IMR-90 (cell line): ENCODE measurements at regions not wholly inside any gene's neighbourhood (a gene's known extent, or its start where the extent isn't known, plus 50 kb on each side); places are given as distances from the start of the nearest gene placed in this dataset.

Experiments
- ATAC-seq: fragments of 200-7000 bp; cut with Tn5 transposase; 2 replicates; pipeline ENCODE4 v1.9.1; 2020; ENCODE audit warnings: low read depth, mild to moderate bottlenecking, moderate library complexity
- BruUV-seq: library from RNA; stranded (reverse); fragments of 400-500 nt; replicated peaks from 2 replicates; lab custom pipeline; 2021; lab: Mats Ljungman, UMichigan
- CTCF ChIA-PET: fragments of 300-600 bp; formaldehyde crosslinking; extraction: SDS; loops from one replicate; lab custom pipeline; 2021; ENCODE audit warnings: antibody characterized with exemption; lab: Yijun Ruan, JAX
- POLR2A ChIA-PET: fragments of 300-600 bp; sonication (Branson Sonifier 250); formaldehyde crosslinking; loops from one replicate; lab custom pipeline; 2022; ENCODE audit warnings: antibody characterized with exemption; ENCODE audit not compliant: unreplicated experiment; lab: Charles Lee
- DNase-seq: peaks from one replicate; pipeline ENCODE4 v3.0.0; 2013
- H2AFZ ChIP-seq: replicated peaks from 2 replicates; pipeline ENCODE3; 2013; ENCODE audit warnings: low read length, mild to moderate bottlenecking; ENCODE audit not compliant: poor library complexity
- H2AK5ac ChIP-seq: 2 replicates; pipeline ENCODE4 v1.6.1; 2013; ENCODE audit warnings: low read depth, low read length, inconsistent platforms
- H2AK9ac ChIP-seq: replicated peaks from 2 replicates; pipeline ENCODE3; 2013; ENCODE audit warnings: mild to moderate bottlenecking, low read depth, low read length, moderate library complexity; ENCODE audit not compliant: poor library complexity
- H2BK120ac ChIP-seq: 2 replicates; pipeline ENCODE4 v1.6.1; 2013; ENCODE audit warnings: low read depth, low read length, inconsistent platforms
- H2BK15ac ChIP-seq: 3 replicates; pipeline ENCODE4 v1.6.1; 2013; ENCODE audit warnings: low read depth, low read length, inconsistent platforms
- H2BK20ac ChIP-seq: 2 replicates; pipeline ENCODE4 v1.6.1; 2013; ENCODE audit warnings: low read depth, mild to moderate bottlenecking, inconsistent platforms, low read length, moderate library complexity
- H2BK5ac ChIP-seq: 2 replicates; pipeline ENCODE4 v1.6.1; 2013; ENCODE audit warnings: mild to moderate bottlenecking, low read depth, low read length, inconsistent platforms; ENCODE audit not compliant: poor library complexity, severe bottlenecking
- H3K14ac ChIP-seq: replicated peaks from 2 replicates; pipeline ENCODE4 v1.6.1; 2013; ENCODE audit warnings: low read depth, low read length, inconsistent platforms
- H3K18ac ChIP-seq: 2 replicates; pipeline ENCODE4 v1.6.1; 2013; ENCODE audit warnings: low read depth, low read length, control low read depth
- H3K23ac ChIP-seq: 2 replicates; pipeline ENCODE4 v1.6.1; 2013; ENCODE audit warnings: low read depth, low read length, inconsistent platforms
- H3K27ac ChIP-seq: 2 replicates; pipeline ENCODE4 v1.5.1; 2013; ENCODE audit warnings: mild to moderate bottlenecking, control low read depth, low read length; ENCODE audit not compliant: insufficient read depth
- H3K27me3 ChIP-seq: 2 replicates; pipeline ENCODE4 v1.6.1; 2013; ENCODE audit warnings: low read length; ENCODE audit not compliant: control insufficient read depth, insufficient read depth
- H3K36me3 ChIP-seq: 2 replicates; pipeline ENCODE4 v1.6.1; 2013; ENCODE audit warnings: low read length, mixed read lengths; ENCODE audit not compliant: control insufficient read depth, insufficient read depth
- H3K4ac ChIP-seq: 2 replicates; pipeline ENCODE4 v1.6.1; 2013; ENCODE audit warnings: low read depth, low read length, inconsistent platforms
- H3K4me1 ChIP-seq: 2 replicates; pipeline ENCODE4 v1.6.1; 2013; ENCODE audit warnings: low read length, mixed read lengths; ENCODE audit not compliant: control insufficient read depth, insufficient read depth
- H3K4me2 ChIP-seq: 2 replicates; pipeline ENCODE4 v1.6.1; 2013; ENCODE audit warnings: low read depth, mild to moderate bottlenecking, control low read depth, low read length, moderate library complexity
- H3K4me3 ChIP-seq: 2 replicates; pipeline ENCODE4 v1.5.1; 2013; ENCODE audit warnings: low read depth, mild to moderate bottlenecking, control low read depth, low read length, moderate library complexity; ENCODE audit not compliant: insufficient read depth
- H3K56ac ChIP-seq: 2 replicates; pipeline ENCODE4 v1.6.1; 2013; ENCODE audit warnings: low read length, inconsistent platforms; ENCODE audit not compliant: insufficient read depth; ENCODE audit errors: extremely low read depth
- H3K79me1 ChIP-seq, 2 experiments: 2 replicates each; pipeline ENCODE4 v1.6.1; 2013; ENCODE audit warnings: low read length in 2 of 2, inconsistent platforms in 1 of 2, low read depth in 1 of 2
- H3K9ac ChIP-seq: 2 replicates; pipeline ENCODE4 v1.6.1; 2013; ENCODE audit warnings: low read depth, low read length, control low read depth
- H3K9me1 ChIP-seq: 2 replicates; pipeline ENCODE4 v1.6.1; 2013; ENCODE audit warnings: low read length, inconsistent platforms; ENCODE audit not compliant: insufficient read depth
- H3K9me3 ChIP-seq: 2 replicates; pipeline ENCODE4 v1.6.1; 2013; ENCODE audit warnings: low read length; ENCODE audit not compliant: control insufficient read depth, insufficient read depth
- H4K20me1 ChIP-seq: 2 replicates; pipeline ENCODE4 v1.6.1; 2013; ENCODE audit warnings: low read length, inconsistent platforms; ENCODE audit not compliant: insufficient read depth
- H4K5ac ChIP-seq: 2 replicates; pipeline ENCODE4 v1.6.1; 2013; ENCODE audit warnings: mild to moderate bottlenecking, low read depth, low read length, control low read depth
- H4K8ac ChIP-seq, 2 experiments: 2 replicates each; pipeline ENCODE4 v1.6.1; 2013; ENCODE audit warnings: low read depth in 2 of 2, low read length in 2 of 2, control low read depth in 1 of 2, inconsistent platforms in 1 of 2
- H4K91ac ChIP-seq: 2 replicates; pipeline ENCODE4 v1.6.1; 2013; ENCODE audit warnings: low read depth, low read length, inconsistent platforms; ENCODE audit not compliant: insufficient read depth
- CEBPB ChIP-seq: IDR thresholded peaks from 2 replicates; pipeline ENCODE4 v1.6.1; 2012; ENCODE audit warnings: low read depth, low read length, improper control_type of control experiment
- MAFK ChIP-seq: IDR thresholded peaks from 2 replicates; pipeline ENCODE4 v1.6.1; 2012; ENCODE audit warnings: low read depth, low read length, improper control_type of control experiment
- MAZ ChIP-seq: IDR thresholded peaks from 2 replicates; pipeline ENCODE4 v1.6.1; 2012; ENCODE audit warnings: low read depth, mild to moderate bottlenecking, low read length, improper control_type of control experiment, moderate library complexity, borderline replicate concordance
- SMC3 ChIP-seq: fragments of 150-350 bp; IDR thresholded peaks from 2 replicates; pipeline ENCODE4 v1.6.1; 2016; ENCODE audit warnings: low read depth, mild to moderate bottlenecking, antibody characterized with exemption, low read length, moderate library complexity
- WGBS, 2 experiments: methylation state at CpG; one replicate each; pipeline versions ENCODE4 v1.1.5 to v1.1.7; 2013; ENCODE audit warnings: missing lambda C conversion rate in 2 of 2; ENCODE audit not compliant: insufficient read length in 1 of 2; ENCODE audit errors: extremely low coverage in 2 of 2; 5-methylcytosine and 5-hydroxymethylcytosine counted together
- dilution Hi-C: fragments of 300-500 bp; cut with HindIII; formaldehyde crosslinking; loops from one replicate; pipeline ENCODE4 v1.14.3; 2018; ENCODE audit warnings: low sequenced_read_pairs; ENCODE audit not compliant: unreplicated experiment
- in situ Hi-C: fragments of 300-500 bp; cut with MboI; formaldehyde crosslinking; loops from 3 replicates; pipeline ENCODE4 v1.14.3; 2019; ENCODE audit warnings: low sequenced_read_pairs, inconsistent platforms, mixed read lengths
- intact Hi-C: fragments of 100-400 bp; cut with micrococcal nuclease; formaldehyde crosslinking; loops from 2 replicates; pipeline ENCODE4 v1.10.0; 2022

DNA sequence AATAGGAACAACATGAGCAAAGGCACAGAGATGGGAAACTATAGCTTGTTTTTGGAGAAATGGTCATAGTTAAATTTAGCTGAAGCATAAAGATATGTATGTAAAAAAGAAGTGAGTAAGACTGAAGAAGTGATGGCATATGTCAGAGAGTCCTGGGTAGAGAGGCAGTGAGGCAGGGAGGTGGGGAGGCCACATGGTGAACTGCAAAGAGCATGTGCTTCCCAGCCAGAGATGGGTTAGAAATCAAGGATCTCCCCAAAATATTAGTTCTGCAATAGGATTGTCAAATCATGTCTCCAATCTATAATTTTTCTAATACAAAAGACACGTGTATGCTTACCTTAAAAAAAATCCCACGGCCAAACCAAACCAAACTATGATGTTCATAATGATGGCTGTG lies 82.1 kb upstream of the STXBP6 start:
- Histone ChIP-seq H3K9me3 (no peaks in the 10 kb centered on the region), H3K36me3 (no peaks in the 10 kb centered on the region), H3K4me3 (no peak overlapping the region), H2BK5ac (no peak overlapping the region), H4K8ac (no peak overlapping the region), H2AK9ac (no peak overlapping the region), H2BK120ac (no peak overlapping the region), H3K79me1 (no peaks in the 10 kb centered on the region), H3K4ac (no peak overlapping the region), H3K27me3 (peaks cover 16% of the 10 kb centered on the region), H4K91ac (no peak overlapping the region), H3K14ac (no peak overlapping the region), H3K27ac (no peak overlapping the region), H3K23ac (no peak overlapping the region), H4K20me1 (no peaks in the 10 kb centered on the region), H4K5ac (no peak overlapping the region), H3K4me1 (no peaks in the 10 kb centered on the region), H3K4me2 (no peak overlapping the region), H3K9me1 (no peaks in the 10 kb centered on the region), H2BK20ac (no peak overlapping the region), H3K9ac (no peak overlapping the region), H2AFZ (no peak overlapping the region), H3K56ac (no peak overlapping the region), H3K18ac (no peak overlapping the region), H2BK15ac (no peak overlapping the region), H2AK5ac (no peak overlapping the region)
- no TSS peak for BruUV-seq
- whole genome bisulfite sequencing, 2 experiments: no CpG with 5 or more reads among the region's 2 CpGs
- dilution Hi-C loops: no loop called here
- ChIA-PET POLR2A (no interaction called here), CTCF (interaction anchor here (0.5 to 1.8 kb wide), 7 partner anchors 12 to 422 kb away, joined by 3 to 11 read pairs (median 3); no protein-coding TSS in a partner anchor)
- ATAC-seq (no peak), DNase-seq (no peak)
- intact Hi-C loops: loop anchor here (1.0 kb wide), 4 partner anchors 82 to 397 kb away; partner anchors contain the start of gene STXBP6
- TF ChIP-seq CEBPB (no peak), SMC3 (no peak), MAZ (no peak), MAFK (no peak)
- in situ Hi-C loops: loop anchor here (5.0 kb wide), 1 partner anchor 315 kb away; no protein-coding TSS in a partner anchor
